HG03103 (cell line): ENCODE measurements at regions not wholly inside any gene's neighbourhood (a gene's known extent, or its start where the extent isn't known, plus 50 kb on each side); places are given as distances from the start of the nearest gene placed in this dataset.
"Not testable (repeated sequence)": the region's sequence is repeated elsewhere in the genome, so short reads cannot be mapped to it uniquely, and the experiment has no call there.

Experiments used
- ATAC-seq: cut with Tn5 transposase; IDR thresholded peaks from one replicate; pipeline ENCODE4 v1.9.1; 2021; ENCODE audit warnings: low read depth; ENCODE audit not compliant: unreplicated experiment

DNA sequence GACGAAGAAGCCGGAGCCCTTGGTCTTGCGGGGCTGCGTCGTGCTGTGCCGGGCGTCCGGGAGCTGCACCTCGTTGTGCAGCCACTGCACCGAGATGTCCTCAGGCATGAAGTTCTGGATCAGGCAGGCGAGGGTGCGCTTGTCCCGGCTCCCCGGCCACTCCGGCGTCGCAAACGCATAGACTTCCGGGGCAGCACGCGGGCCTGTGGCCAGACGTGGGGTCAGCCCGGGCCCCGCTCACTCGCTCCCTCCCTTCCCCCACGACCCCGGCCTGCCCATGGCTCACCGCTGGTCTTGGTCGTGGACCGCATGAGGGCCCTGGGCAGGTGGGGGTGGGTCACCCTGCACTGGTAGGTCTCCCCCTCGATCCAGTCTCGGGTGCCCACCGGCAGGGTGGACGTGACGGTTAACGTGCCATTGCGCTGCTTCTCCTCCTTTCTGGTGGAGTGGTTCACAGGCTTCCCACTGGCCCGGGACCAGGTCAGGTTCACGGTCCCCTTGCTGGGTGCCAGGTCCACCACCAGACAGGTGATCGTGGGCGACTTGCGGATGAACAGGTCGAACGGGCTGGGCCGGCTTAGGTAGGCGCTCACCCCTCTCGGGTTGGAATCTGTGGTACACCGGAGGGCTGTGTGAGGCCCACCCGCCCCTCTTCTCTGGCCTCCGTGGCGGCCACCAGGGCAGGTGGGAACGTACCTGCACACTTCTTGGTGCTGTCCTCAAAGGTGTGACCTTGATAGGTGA, 74.0 kb downstream of the TMEM121 start:
- not testable (repeated sequence) for ATAC-seq

DNA sequence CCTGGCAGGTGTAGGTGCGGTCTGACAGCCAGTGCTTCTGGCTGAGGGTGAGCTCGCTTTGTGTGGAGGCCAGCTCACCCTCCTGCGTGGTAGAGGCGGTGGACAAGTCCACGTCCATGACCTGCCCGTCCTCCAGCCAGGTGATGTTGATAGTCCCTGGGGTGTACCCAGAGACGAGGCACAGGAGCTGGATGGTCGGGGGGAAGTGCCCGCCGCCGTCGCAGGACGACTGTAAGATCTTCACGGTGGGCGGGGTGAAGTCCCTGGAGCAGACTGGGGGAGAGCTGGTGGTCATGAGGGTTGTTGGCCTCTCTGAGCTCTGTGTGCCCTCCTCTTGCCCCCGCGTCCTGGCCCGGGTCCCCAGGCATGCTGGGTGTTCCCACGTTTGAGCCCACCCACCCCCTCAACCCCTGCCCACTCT, 74.6 kb downstream of the TMEM121 start:
- ATAC-seq: no peak

DNA sequence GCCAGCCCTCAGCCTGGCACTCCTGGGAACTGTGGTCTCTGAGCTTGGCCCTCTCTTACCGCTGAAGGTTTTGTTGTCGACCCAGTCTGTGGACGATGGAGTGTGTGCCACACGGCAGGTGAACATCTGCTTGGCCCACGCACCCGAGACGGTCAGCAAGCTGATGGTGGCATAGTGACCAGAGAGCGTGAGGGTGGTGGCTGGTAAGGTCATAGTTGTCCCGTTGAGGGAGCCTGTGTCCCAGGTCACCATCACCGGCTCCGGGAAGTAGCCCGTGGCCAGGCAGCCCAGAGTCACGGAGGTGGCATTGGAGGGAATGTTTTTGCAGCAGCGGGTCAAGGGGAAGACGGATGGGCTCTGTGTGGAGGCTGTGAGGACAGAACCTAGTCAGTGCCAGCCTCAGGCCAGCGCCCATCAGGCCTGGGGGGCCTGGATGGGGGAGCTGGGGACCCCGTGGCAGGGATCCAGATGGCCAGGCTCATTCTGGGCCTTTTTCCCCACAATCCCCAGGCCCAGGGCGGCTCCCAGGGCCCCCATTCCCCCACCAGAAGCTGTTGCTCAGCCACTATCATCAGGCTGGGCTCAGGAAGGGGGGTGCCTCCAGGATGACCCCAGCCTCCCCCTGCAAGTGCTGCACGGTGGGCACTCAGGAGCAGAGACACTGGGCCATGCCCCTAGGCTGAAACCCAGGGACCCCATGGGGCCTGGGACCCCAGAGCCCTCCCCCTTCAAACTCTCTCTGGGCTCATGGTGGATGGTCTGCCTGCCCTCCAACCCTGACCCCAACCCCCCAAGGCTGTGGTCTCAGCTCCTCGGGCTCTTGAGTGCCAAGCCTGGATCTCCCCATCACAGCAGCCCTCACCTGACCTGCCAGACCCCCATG, 75.2 kb downstream of the TMEM121 start:
- no peak for ATAC-seq

DNA sequence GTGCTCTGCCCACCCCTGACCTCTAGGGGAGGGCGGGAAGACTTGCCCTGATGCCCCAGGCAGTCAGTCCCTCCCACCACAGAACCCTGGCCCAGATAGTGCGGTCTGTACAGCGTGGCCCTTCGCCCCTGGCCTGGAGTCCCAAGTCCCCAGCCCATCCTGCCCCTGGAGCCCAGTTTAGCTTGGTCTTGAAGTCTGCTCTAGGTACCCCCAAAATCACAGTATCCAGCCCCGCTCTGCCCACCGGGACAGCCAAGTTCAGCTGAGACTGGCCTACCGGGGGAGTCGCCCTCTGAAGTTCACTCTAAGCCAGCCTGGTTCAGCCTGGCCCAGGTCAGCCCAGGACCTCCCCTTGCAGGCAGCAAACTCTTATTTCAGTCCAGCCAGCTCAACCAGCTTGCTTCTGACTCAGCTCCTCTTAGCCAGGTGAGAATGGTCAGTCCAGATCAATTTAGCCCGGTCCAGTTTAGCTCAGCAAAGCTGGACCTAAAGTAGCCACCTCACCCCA, 75.9 kb downstream of the TMEM121 start:
- no peak for ATAC-seq

DNA sequence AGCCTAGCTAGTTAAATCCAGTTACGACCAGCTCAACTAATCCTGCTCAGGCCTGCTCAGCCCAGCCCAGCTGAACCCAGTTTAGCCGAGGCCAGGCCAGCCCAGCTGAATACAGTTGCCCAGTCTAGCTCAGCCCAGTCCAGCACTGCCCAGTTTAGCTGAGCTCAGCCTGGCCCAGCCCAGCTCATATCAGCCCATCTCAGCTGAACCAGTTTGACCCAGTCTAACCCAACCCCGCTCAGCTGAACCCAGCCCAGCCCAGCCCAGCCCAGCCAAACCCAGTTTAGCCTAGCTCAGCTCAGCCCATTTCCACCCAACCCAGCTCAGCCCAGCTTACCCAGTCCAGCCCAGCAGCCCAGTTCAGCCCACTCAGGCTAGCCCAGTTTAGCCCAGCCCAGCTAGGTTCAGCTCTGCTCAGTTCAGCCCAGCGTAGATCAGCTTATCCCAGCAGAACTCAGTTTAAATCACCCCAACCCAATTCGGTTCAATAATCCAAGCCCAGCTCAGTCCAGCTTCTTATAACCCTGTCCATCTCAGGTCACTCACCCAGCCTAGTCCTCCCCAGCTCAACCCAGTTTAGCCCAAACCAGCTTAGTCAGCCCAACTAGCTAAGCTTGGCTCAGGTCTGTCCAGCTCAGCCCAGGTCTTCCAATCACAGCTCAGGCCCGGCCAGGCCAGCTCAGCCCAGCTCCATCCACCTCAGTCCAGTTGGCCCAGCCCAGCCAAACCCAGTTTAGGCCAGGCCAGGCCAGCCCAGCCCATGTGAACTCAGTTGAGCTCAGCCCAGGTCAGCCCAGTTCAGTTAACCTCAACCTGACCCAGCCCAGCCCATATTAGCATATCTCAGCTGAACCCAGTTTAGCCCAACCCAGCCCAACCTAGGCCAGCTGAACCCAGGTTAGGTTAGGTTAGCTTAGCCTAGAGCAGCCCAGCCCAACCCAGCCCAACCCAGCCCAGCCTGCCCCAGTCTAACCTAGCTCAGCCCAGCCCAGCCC, 76.7 kb downstream of the TMEM121 start:
- ATAC-seq: no peak

GRCh38 chr14:105604531-105605463, 78.4 kb downstream of the TMEM121 start:
- ATAC-seq: not testable (repeated sequence)

DNA sequence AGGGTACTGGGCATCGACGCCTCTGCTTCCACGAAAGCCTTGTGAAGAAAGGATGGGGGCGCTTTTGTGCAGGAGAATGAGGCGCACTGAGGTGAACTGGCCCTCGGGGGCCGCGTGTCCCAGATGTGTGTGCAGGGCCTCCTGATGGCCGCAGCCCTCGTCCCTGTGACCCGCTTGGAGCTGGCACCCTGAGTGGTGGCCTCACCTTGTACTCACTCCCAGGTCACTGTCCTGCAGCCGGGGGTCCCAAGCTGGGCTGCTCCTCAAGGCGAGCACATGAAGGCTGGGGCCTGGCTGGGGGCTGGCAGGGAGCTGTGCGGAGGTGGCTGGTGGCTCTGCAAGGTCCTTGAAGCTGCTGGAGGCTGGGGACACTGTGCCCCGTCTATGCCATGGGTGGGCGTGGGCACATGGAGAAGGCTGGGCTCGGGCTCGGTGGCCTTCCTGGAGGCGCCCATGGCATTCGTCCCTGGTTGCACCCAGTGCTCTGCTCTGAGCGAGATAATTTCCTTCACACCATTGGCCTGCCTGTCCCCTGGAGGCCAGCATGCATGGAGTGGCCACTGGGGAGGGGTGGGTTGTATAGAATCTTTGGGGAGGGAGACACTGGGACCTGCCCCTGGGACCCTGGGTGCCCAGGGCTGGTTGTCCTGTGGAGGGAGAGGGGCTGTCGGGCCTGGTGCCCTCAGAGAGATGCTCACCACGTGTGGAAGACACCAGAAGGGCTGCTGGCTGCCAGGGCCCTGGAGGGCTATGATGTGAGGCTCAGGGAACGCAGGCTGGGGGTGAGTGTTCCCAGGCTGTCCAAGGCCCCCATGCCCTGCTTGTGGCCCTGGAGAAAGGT, 79.3 kb downstream of the TMEM121 start:
- no peak for ATAC-seq

- ATAC-seq: not testable (repeated sequence)
Measured at GRCh38 chr14:105606305-105606975, 80.1 kb downstream of the TMEM121 start.

- ATAC-seq: not testable (repeated sequence)
Measured at GRCh38 chr14:105607025-105607424, 80.6 kb downstream of the TMEM121 start.

GRCh38 chr14:105614987-105615386, 88.6 kb downstream of the TMEM121 start:
- not testable (repeated sequence) for ATAC-seq

DNA sequence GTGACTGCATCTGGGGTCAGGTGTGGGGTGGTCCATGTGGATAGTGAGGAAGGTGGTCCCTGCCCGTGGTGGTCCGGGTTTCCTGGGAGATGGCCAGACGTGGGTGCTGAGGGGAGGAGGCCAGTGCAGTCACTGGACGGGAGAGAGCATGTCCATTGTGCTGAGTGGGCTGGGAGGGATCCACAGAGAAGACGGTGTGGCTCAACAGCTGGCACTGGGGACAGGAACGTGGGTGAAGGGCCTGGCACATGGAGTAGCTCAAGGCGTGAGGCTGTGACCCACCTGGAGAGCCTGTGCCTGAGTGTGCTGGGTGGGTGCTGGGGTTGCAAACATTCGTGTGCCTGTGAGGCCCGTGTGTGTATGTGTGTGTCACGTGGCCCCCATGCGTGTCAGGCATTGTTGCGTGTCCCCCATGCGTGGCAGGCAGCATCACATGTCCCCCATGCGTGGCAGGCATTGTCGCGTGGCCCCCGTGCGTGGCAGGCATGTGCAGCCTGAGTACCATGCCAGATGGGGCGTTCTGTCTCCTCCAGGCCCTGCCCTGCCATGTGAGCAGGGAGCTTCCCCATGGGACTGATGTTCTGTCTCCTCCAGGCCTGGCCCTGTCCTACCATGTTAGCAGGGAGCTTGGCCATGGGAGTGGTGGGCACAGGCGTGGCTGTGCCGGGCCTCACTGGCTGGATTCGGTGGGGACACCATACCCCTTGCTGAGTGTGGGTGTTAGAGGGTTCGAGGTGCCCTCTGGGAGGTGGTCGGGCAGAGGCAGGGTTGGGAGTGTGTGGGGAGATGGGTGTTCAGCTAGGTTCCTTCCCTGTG, 89.8 kb downstream of the TMEM121 start:
- ATAC-seq: not testable (repeated sequence)

DNA sequence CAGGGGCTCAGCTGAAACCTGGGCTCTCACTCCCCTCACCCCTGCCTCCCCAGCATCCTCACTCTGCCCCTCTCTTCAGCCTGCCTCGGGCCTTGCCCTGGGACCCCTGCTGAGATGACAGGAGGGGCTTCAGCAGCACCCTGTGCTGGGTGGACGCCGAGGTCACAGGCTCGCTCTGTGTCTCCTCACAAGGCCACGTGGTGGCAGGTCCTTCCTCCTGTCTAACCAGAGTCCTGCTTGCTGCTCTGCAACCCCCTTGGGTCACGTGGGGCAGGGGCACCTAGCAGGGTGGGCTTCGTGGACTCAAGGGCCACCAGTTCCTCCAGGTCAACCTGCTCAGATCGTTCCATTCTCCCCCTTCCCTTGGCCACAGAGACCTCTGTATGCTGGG, 90.4 kb downstream of the TMEM121 start:
- ATAC-seq: no peak

DNA sequence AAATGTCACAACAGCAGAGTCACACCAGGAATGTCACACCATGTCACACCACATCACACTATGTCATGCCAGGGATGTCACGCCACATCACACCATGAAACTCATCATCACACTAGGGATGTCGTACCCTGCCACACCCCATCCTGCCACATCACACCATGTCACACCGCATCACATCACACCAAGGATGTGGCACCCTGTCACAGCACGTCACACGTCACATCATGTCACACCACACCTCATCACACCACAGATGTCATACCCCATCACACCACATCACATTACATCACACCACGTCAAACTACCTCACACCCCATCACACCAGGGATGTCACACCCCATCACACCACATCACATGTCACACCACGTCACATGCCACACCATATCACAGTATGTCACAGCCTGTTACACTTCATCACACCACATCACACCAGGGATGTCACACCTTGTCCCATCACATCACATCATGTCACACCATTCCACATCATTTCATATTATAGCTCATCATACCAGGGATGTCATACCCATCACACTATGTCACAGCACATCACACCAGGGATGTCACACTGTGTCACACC, 90.9 kb downstream of the TMEM121 start:
- ATAC-seq: no peak

DNA sequence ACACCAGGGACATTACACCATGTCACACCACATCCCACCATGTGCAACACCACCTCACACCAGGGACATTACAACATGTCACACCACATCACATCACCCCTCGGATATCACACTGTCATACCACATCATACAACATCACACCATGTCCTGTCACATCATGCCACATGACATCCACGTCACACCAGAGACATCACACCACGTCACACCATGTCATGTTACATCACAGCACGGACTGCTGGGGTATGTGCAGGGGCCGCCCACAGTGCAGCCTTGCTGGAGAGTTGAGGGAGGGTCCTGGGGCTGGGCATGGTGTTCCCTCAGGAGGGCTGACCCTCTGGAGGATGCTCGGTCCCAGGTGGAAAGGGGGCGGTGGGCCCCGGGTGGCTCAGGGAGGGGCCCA, 91.4 kb downstream of the TMEM121 start:
- not testable (repeated sequence) for ATAC-seq

DNA sequence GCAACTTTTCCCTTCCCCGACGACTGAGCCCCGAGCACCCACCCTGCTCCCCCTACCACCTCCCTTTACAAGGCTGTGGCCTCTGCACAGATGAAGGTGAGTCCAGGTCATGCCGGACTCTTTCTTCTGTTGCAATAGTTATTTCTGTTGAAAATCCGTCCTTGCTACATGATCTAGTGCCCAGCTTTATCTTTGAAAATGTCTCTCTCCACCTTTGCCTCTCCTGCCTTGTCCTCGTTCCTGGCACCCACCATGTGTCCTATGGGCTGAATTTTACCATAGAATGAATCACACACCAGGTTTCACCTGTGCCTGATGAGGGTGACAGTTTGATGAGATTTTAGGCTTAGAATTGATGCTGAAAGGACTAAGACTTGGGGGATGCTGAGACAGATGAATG, 92.9 kb downstream of the TMEM121 start:
- not testable (repeated sequence) for ATAC-seq

DNA sequence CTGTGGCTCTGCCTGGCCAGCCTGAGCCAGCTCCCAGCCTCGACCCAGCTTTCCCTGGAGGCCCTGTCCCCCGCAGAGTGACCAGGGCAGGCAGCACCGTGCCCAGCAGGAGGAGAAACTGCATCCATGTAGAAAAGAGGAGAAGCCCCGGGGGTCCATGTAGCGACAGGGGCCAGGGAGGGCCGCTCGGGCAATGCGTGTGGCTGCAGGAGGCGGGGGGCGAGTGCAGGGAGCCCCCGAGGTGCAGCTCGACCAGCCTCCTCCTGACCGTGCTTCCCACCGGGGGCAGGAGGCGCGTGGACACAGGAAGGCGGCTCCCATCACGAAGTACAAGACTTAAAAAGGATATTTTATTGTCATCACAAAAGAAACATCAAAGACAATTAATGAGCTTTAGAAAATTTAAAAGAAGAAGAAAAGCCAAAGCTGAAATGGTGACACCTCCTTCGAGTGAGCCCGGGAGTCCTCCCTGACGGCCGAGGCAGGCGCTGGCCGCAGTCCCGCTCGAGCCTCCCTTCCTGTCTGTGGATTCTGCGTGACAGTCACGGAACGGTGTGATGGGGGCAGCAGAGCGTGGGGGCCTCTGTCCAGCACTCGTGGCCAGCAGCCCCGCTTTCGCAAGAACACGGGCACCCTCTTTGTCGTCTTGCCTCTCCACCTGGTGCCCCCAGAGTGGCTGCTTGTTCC, 93.9 kb downstream of the TMEM121 start:
- not testable (repeated sequence) for ATAC-seq
